OCI-LY1 (cell line): ENCODE measurements at regions not wholly inside any gene's neighbourhood (a gene's known extent, or its start where the extent isn't known, plus 50 kb on each side); places are given as distances from the start of the nearest gene placed in this dataset.

ENCODE experiments used
- H2AFZ ChIP-seq: fragments of 200-600 bp; sonication (generic), shearing (Covaris generic); 2 replicates; pipeline ENCODE4 v1.6.0; 2014; ENCODE audit warnings: antibody characterized with exemption, mild to moderate bottlenecking, low read length
- H3F3A ChIP-seq: fragments of 200-600 bp; sonication (generic), shearing (Covaris generic); 2 replicates; pipeline ENCODE4 v1.6.0; 2014; ENCODE audit warnings: mild to moderate bottlenecking, antibody characterized with exemption, low read length, moderate library complexity; ENCODE audit not compliant: insufficient read depth
- H3K27ac ChIP-seq: fragments of 200-600 bp; sonication (generic); 2 replicates; pipeline ENCODE4 v1.5.1; 2014; ENCODE audit warnings: low read length, mixed run types, mild to moderate bottlenecking, low read depth; ENCODE audit not compliant: poor library complexity, severe bottlenecking
- H3K27me3 ChIP-seq: fragments of 200-600 bp; sonication (generic); 2 replicates; pipeline ENCODE4 v1.6.0; 2014; ENCODE audit warnings: antibody characterized with exemption, mild to moderate bottlenecking, low read length, moderate library complexity; ENCODE audit not compliant: insufficient read depth
- H3K36me3 ChIP-seq: fragments of 200-600 bp; sonication (generic); 2 replicates; pipeline ENCODE4 v1.6.1; 2014; ENCODE audit warnings: mild to moderate bottlenecking, antibody characterized with exemption, low read length, moderate library complexity, mixed read lengths; ENCODE audit not compliant: insufficient read depth
- H3K4me1 ChIP-seq: fragments of 200-600 bp; sonication (generic); 2 replicates; pipeline ENCODE4 v1.5.1; 2014; ENCODE audit warnings: mild to moderate bottlenecking, low read length, moderate library complexity; ENCODE audit not compliant: insufficient read depth, severe bottlenecking
- H3K4me2 ChIP-seq: fragments of 200-600 bp; sonication (generic), shearing (Covaris generic); 2 replicates; pipeline ENCODE4 v1.6.1; 2014; ENCODE audit warnings: low read length
- H3K4me3 ChIP-seq: fragments of 200-600 bp; sonication (generic); 2 replicates; pipeline ENCODE4 v1.5.1; 2014; ENCODE audit warnings: low read length, low read depth, mild to moderate bottlenecking, mixed read lengths; ENCODE audit not compliant: poor library complexity, severe bottlenecking
- H3K79me2 ChIP-seq: fragments of 200-600 bp; shearing (Covaris generic); 2 replicates; pipeline ENCODE4 v1.6.1; 2016; ENCODE audit warnings: mixed run types, low read length, mixed read lengths; ENCODE audit not compliant: insufficient read depth
- H3K9ac ChIP-seq: fragments of 200-600 bp; sonication (generic), shearing (Covaris generic); 2 replicates; pipeline ENCODE4 v1.6.1; 2014; ENCODE audit warnings: mild to moderate bottlenecking, low read length, mixed read lengths
- H3K9me2 ChIP-seq: fragments of 200-600 bp; sonication (generic), shearing (Covaris generic); 2 replicates; pipeline ENCODE4 v1.6.1; 2014; ENCODE audit warnings: low read depth, mild to moderate bottlenecking, low read length, mixed read lengths
- H3K9me3 ChIP-seq: fragments of 200-600 bp; shearing (Covaris generic); 2 replicates; pipeline ENCODE4 v1.6.1; 2014; ENCODE audit warnings: low read length, mixed read lengths
- H4K20me1 ChIP-seq: fragments of 200-600 bp; sonication (generic), shearing (Covaris generic); 2 replicates; pipeline ENCODE4 v1.6.0; 2016; ENCODE audit warnings: mild to moderate bottlenecking, low read length; ENCODE audit not compliant: insufficient read depth
- EZH2 ChIP-seq: fragments of 200-600 bp; sonication (generic), shearing (Covaris generic); IDR thresholded peaks from 2 replicates; pipeline ENCODE4 v1.8.0; 2017; ENCODE audit warnings: borderline replicate concordance, mixed run types, mild to moderate bottlenecking, antibody characterized with exemption, low read length, moderate library complexity, mixed read lengths
- TF ChIP-seq, protein P1 (sequence below): fragments of 200-600 bp; sonication (generic), shearing (Covaris generic); IDR thresholded peaks from 2 replicates; pipeline ENCODE4 v1.5.1; 2017; ENCODE audit warnings: mild to moderate bottlenecking, antibody characterized with exemption, low read length, moderate library complexity, mixed read lengths

DNA sequence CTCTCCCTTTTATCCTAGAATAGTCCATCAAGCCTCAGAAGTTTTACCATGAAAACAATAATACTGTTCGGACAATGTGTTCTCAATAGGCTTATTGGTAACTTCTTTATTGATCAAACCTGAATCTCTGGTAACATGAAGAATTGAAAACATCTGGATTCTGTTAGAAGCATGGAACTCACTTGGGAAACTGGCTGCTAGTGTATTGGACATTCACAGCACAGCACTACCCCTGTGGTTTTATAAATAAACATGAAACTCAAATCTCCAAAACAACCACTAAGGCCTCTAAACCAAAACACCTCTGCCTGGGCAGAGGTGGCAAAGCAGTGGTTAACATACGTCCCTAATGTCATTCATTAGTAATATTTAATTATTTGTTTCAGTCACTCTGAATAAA is 157.6 kb upstream of the KCNQ5 start:
- no peak overlapping the region for H2AFZ ChIP-seq
- no peaks in the 10 kb centered on the region for H3K36me3 ChIP-seq
- TF ChIP-seq, protein P1, sequence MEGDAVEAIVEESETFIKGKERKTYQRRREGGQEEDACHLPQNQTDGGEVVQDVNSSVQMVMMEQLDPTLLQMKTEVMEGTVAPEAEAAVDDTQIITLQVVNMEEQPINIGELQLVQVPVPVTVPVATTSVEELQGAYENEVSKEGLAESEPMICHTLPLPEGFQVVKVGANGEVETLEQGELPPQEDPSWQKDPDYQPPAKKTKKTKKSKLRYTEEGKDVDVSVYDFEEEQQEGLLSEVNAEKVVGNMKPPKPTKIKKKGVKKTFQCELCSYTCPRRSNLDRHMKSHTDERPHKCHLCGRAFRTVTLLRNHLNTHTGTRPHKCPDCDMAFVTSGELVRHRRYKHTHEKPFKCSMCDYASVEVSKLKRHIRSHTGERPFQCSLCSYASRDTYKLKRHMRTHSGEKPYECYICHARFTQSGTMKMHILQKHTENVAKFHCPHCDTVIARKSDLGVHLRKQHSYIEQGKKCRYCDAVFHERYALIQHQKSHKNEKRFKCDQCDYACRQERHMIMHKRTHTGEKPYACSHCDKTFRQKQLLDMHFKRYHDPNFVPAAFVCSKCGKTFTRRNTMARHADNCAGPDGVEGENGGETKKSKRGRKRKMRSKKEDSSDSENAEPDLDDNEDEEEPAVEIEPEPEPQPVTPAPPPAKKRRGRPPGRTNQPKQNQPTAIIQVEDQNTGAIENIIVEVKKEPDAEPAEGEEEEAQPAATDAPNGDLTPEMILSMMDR: no peak
- no peak for TF ChIP-seq EZH2
- H4K20me1 ChIP-seq: no peaks in the 10 kb centered on the region
- H3K27ac ChIP-seq: no peak overlapping the region
- H3K4me3 ChIP-seq: no peak overlapping the region
- H3K4me1 ChIP-seq: no peaks in the 10 kb centered on the region
- H3K27me3 ChIP-seq: no peaks in the 10 kb centered on the region
- H3K9me2 ChIP-seq: no peaks in the 10 kb centered on the region
- H3K4me2 ChIP-seq: no peak overlapping the region
- H3K9me3 ChIP-seq: no peaks in the 10 kb centered on the region
- H3F3A ChIP-seq: no peaks in the 10 kb centered on the region
- H3K9ac ChIP-seq: no peak overlapping the region
- H3K79me2 ChIP-seq: no peaks in the 10 kb centered on the region

- no peaks in the 10 kb centered on the region for H3K4me1 ChIP-seq
- no peak for TF ChIP-seq EZH2
- H3K27me3 ChIP-seq: no peaks in the 10 kb centered on the region
- no peaks in the 10 kb centered on the region for H3F3A ChIP-seq
- H3K4me3 ChIP-seq: no peak overlapping the region
- no peaks in the 10 kb centered on the region for H3K79me2 ChIP-seq
- H2AFZ ChIP-seq: no peak overlapping the region
- no peak overlapping the region for H3K27ac ChIP-seq
- no peaks in the 10 kb centered on the region for H3K9me3 ChIP-seq
- H3K36me3 ChIP-seq: no peaks in the 10 kb centered on the region
- no peaks in the 10 kb centered on the region for H4K20me1 ChIP-seq
- H3K9me2 ChIP-seq: no peaks in the 10 kb centered on the region
- H3K4me2 ChIP-seq: no peak overlapping the region
- no peak overlapping the region for H3K9ac ChIP-seq
Measured at GRCh38 chr6:72464791-72465691, 156.8 kb upstream of the KCNQ5 start.

DNA sequence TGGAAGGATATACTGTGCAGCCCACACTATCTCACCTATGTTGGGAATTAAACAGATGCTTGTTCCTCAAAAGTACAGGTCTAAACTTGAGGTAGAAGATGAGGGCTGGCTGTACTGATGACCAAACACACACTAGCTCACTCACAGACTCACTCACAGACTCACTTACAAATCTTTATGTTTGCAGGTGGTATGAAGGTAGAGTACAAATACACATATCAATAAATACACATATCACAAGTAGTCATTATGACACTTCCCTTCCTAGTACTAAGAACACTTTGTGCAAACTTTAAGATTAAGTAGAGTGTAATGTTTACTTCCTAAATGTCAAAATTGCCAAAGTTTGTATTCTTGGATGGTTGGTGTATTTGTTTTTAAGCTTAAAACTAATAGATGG is 155.4 kb upstream of the KCNQ5 start:
- Histone ChIP-seq H3K9ac (no peak overlapping the region), H3K27me3 (no peaks in the 10 kb centered on the region), H3K4me1 (no peaks in the 10 kb centered on the region), H3K36me3 (no peaks in the 10 kb centered on the region), H2AFZ (no peak overlapping the region), H3K79me2 (no peaks in the 10 kb centered on the region), H3K4me2 (no peak overlapping the region), H3K27ac (no peak overlapping the region), H4K20me1 (no peaks in the 10 kb centered on the region), H3F3A (no peaks in the 10 kb centered on the region), H3K4me3 (no peak overlapping the region), H3K9me3 (no peaks in the 10 kb centered on the region), H3K9me2 (no peaks in the 10 kb centered on the region)
- TF ChIP-seq, protein P1: no peak
- no peak for TF ChIP-seq EZH2
